ENCODE measurements at regions not wholly inside any gene's neighbourhood (a gene's known extent, or its start where the extent isn't known, plus 50 kb on each side); places are given as distances from the start of the nearest gene placed in this dataset.

GRCh38 chr15:66832664-66833063 lies 130.6 kb downstream of the SMAD6 start:
- H3K4me3 ChIP-seq (ENCODE audit: low read length), result no peak overlapping the region
- DNase-seq (ENCODE audit: low read depth, low spot score), result no peak

GRCh38 chr15:66833371-66833770 lies 131.3 kb downstream of the SMAD6 start:
- no peak overlapping the region for H3K4me3 ChIP-seq (ENCODE audit: low read length)
- no peak for DNase-seq (ENCODE audit: low read depth, low spot score)

- DNase-seq (ENCODE audit: low read depth, low spot score), result no peak
- no peak overlapping the region for H3K4me3 ChIP-seq (ENCODE audit: low read length)
These were observed 131.8 kb downstream of the SMAD6 start for GRCh38 chr15:66833803-66834202.

GRCh38 chr15:66834881-66835878 lies 133.1 kb downstream of the SMAD6 start:
- DNase-seq (ENCODE audit: low read depth, low spot score), result no peak
- no peak overlapping the region for H3K4me3 ChIP-seq (ENCODE audit: low read length)

- H3K4me3 ChIP-seq (ENCODE audit: low read length), result no peak overlapping the region
- DNase-seq (ENCODE audit: low read depth, low spot score), result no peak
These were observed 134.4 kb downstream of the SMAD6 start for GRCh38 chr15:66836231-66837030.

- no peak for DNase-seq (ENCODE audit: low read depth, low spot score)
- H3K4me3 ChIP-seq (ENCODE audit: low read length), result no peak overlapping the region
These were observed 136.2 kb downstream of the SMAD6 start for GRCh38 chr15:66838202-66838601.

GRCh38 chr15:66838671-66839239 lies 136.7 kb downstream of the SMAD6 start:
- no peak for DNase-seq (ENCODE audit: low read depth, low spot score)
- no peak overlapping the region for H3K4me3 ChIP-seq (ENCODE audit: low read length)

GRCh38 chr15:66839506-66840112 lies 137.6 kb downstream of the SMAD6 start:
- no peak for DNase-seq (ENCODE audit: low read depth, low spot score)
- H3K4me3 ChIP-seq (ENCODE audit: low read length), result no peak overlapping the region

GRCh38 chr15:66840615-66841390 lies 138.8 kb downstream of the SMAD6 start:
- H3K4me3 ChIP-seq (ENCODE audit: low read length), result no peak overlapping the region
- DNase-seq (ENCODE audit: low read depth, low spot score), result no peak

GRCh38 chr15:66841953-66842681 lies 140.1 kb downstream of the SMAD6 start:
- no peak overlapping the region for H3K4me3 ChIP-seq (ENCODE audit: low read length)
- no peak for DNase-seq (ENCODE audit: low read depth, low spot score)

- DNase-seq (ENCODE audit: low read depth, low spot score), result no peak
- no peak overlapping the region for H3K4me3 ChIP-seq (ENCODE audit: low read length)
These were observed 140.8 kb downstream of the SMAD6 start for GRCh38 chr15:66842710-66843441.

- DNase-seq (ENCODE audit: low read depth, low spot score), result no peak
- H3K4me3 ChIP-seq (ENCODE audit: low read length), result no peak overlapping the region
These were observed 141.5 kb downstream of the SMAD6 start for GRCh38 chr15:66843581-66843980.

- H3K4me3 ChIP-seq (ENCODE audit: low read length), result no peak overlapping the region
- no peak for DNase-seq (ENCODE audit: low read depth, low spot score)
These were observed 142.2 kb downstream of the SMAD6 start for GRCh38 chr15:66844041-66844746.

- DNase-seq (ENCODE audit: low read depth, low spot score), result no peak
- H3K4me3 ChIP-seq (ENCODE audit: low read length), result no peak overlapping the region
These were observed 142.7 kb downstream of the SMAD6 start for GRCh38 chr15:66844747-66845145.

GRCh38 chr15:66845266-66845785 lies 143.3 kb downstream of the SMAD6 start:
- H3K4me3 ChIP-seq (ENCODE audit: low read length), result no peak overlapping the region
- no peak for DNase-seq (ENCODE audit: low read depth, low spot score)

GRCh38 chr15:66846031-66846430 lies 144.0 kb downstream of the SMAD6 start:
- no peak for DNase-seq (ENCODE audit: low read depth, low spot score)
- no peak overlapping the region for H3K4me3 ChIP-seq (ENCODE audit: low read length)

GRCh38 chr15:66846811-66847210 lies 144.8 kb downstream of the SMAD6 start:
- DNase-seq (ENCODE audit: low read depth, low spot score), result no peak
- H3K4me3 ChIP-seq (ENCODE audit: low read length), result no peak overlapping the region
